ENCODE measurements at regions not wholly inside any gene's neighbourhood (a gene's known extent, or its start where the extent isn't known, plus 50 kb on each side); places are given as distances from the start of the nearest gene placed in this dataset.

DNA sequence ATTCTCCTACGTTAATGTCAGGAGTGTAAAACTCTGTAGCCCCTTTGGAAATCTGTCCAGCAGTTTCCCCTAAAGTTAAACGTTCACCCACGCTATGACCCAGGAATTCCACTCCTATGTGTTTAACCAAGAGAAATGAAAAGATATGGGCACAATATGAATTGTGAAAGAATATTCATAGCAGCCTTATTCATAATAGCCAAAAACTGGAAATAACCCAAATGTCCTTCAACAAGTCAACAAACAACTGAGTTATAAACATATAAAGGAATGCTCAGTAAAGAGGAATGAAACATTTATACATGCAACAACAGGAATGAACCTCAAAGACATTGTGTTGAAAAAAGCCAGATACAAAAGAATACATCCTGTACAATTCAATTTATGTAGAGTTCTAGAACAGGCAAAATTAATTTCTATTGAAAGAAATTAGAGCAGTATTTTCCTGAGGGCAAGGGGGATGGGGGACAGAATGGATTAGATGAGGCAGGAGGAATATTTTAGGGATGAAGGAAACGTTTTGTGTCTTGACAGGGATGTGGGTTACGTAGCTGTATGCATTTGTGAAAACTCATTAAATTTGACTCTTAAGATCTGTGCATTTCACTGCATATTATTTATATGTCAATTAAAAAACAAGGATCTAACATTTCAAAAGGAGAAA is 286.7 kb upstream of the CDH5 start:
- Mint-ChIP-seq H3K27ac (no peak overlapping the region), H3K4me3 (no peak overlapping the region), H3K36me3 (no peaks in the 10 kb centered on the region), H3K9me3 (no peaks in the 10 kb centered on the region), H3K4me1 (no peaks in the 10 kb centered on the region), H3K27me3 (peaks cover 17% of the 10 kb centered on the region)
- POLR2A ChIA-PET, result no interaction called here
- no peak for DNase-seq
- ATAC-seq (ENCODE audit: low read depth), result no peak

DNA sequence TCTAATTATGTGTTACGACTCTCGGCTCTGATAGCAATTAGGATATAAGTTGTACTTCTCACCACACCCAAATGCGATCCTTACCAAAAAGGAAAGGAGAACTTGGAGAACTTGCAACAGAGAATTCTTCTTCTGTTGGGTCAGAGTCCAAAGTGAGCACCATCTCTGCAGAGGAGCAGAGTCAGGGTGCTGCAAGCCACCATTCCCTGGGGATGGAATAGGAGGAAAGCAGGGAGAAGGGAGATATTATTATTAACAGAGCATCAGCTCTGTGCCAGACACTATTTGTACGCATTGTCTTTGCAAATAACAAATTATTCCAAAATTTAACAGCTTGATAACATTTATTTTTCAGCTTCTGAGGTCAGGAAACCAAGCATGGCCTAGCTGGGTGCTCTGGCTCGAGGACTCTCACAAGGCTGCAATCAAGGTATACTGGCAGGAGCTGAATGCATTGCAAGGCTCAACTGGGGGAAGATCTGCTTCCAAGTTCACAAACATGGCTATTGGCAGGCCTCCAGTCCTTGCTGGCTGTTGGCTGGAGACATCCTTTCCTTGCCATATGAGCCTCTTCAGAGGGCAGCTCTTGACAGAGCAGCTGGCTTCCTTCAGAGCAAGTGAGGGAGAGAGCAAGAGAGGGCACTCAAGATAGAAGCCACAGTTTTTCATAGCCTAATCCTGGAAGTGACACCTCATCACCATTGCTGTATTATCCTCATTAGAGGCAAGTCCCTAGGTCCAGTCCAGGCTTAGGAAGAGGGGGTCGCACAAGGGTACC is 296.2 kb upstream of the CDH5 start:
- Mint-ChIP-seq H3K9me3 (no peaks in the 10 kb centered on the region), H3K27me3 (peaks cover 9% of the 10 kb centered on the region), H3K4me3 (no peak overlapping the region), H3K36me3 (no peaks in the 10 kb centered on the region), H3K27ac (no peak overlapping the region), H3K4me1 (no peaks in the 10 kb centered on the region)
- ATAC-seq (ENCODE audit: low read depth), result no peak
- no peak for DNase-seq
- POLR2A ChIA-PET, result no interaction called here

DNA sequence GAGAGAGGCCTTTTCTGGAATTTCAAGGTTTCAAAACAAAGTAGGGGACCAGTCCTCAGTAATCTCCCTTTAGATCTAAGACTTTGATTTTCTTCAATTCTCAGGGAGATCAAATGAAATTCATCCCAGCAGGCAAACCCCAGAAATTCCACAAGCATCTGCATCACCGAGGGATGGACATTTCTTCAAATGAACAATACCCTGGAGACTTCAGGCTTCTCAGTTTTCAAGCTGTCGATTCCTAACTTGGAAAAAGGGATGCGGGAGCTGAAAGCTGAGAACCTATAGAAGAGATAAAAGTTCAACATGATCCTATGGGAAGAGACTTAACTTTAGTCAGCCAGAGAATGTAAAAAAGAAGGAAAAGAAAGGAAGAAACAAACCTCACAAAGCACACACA is 296.9 kb upstream of the CDH5 start:
- H3K4me3 Mint-ChIP-seq, result no peak overlapping the region
- DNase-seq (no peak), ATAC-seq (ENCODE audit: low read depth) (no peak)
- H3K9me3 Mint-ChIP-seq, result no peaks in the 10 kb centered on the region
- POLR2A ChIA-PET, result no interaction called here
- no peaks in the 10 kb centered on the region for H3K36me3 Mint-ChIP-seq
- no peak overlapping the region for H3K27ac Mint-ChIP-seq
- H3K27me3 Mint-ChIP-seq, result peaks cover 9% of the 10 kb centered on the region
- no peaks in the 10 kb centered on the region for H3K4me1 Mint-ChIP-seq

DNA sequence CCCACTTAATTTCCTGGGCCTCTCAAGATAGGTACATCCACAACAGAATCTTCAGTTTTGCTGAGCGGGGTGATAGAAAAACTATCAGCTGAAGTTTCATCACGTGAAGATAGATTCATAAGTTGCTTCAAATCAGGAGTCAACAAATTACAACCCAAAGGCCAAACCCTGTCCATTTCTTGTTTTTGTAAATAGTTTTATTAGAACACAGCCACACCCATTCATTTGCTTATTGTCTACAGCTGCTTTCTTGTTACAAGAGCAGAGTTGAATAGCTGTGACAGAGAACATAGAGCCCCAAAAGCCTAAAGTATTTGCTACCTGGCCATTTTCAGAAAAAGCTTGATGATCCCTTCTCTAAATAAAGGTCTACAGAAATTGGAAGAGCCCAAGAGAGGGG is 300.1 kb upstream of the CDH5 start:
- Mint-ChIP-seq H3K27ac (no peak overlapping the region), H3K27me3 (peaks cover 10% of the 10 kb centered on the region), H3K4me3 (no peak overlapping the region), H3K4me1 (no peaks in the 10 kb centered on the region), H3K9me3 (no peaks in the 10 kb centered on the region), H3K36me3 (no peaks in the 10 kb centered on the region)
- POLR2A ChIA-PET, result no interaction called here
- ATAC-seq (ENCODE audit: low read depth) (no peak), DNase-seq (no peak)

DNA sequence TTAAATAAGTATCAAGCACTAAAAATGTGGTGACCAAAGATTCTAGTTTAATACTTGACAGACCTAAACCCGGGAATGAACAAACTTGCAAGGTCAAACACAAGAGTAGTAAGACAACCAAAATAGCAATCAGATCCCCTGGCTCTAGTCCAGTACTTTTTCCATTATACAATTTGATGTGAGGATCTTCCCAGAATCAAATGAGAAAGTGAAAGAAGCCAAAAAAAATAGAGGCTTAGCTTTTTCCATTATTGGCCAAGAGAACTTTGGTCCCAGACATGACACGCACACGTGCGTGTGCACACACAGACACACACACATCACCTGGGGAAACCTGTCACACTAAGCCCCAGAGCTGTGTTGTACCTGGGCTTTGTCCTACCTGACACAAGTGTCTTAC is 300.6 kb upstream of the CDH5 start:
- DNase-seq (no peak), ATAC-seq (ENCODE audit: low read depth) (no peak)
- Mint-ChIP-seq H3K27me3 (peaks cover 10% of the 10 kb centered on the region), H3K36me3 (no peaks in the 10 kb centered on the region), H3K4me3 (no peak overlapping the region), H3K9me3 (no peaks in the 10 kb centered on the region), H3K4me1 (no peaks in the 10 kb centered on the region), H3K27ac (no peak overlapping the region)
- POLR2A ChIA-PET, result no interaction called here

DNA sequence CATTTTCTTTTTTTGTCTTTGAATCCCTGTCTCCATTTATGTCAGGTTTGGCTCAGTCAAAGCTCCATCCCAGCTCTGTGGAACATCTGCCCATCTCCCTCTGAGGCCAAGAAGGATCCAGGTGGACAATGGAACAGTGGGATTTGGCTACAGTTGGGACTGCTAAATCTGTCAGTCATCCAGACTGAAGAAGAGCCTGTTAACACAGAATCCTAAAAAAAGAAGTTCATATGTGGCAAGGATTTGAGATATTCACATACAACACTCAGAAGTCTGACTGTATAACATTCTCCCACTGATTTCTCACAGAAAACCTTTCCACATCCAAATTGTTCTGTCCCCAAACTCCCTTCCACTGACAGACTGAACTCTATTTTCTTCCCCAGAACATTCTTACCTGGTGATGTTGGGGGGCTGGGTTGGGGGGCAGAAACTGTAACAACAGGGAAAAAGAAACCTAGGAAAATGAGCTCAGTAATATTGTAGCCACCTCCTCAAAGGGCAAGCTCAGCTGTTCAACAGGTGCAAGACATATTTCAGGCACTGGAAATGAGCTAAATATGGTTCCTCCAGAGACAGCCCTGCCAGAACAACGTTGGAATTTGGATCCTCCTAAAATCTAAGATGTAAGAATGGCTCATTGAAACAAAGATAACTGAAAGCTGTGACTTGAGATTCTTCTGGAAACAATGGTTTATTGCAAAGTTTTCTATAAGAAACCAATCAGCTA is 301.5 kb upstream of the CDH5 start:
- H3K4me3 Mint-ChIP-seq, result no peak overlapping the region
- H3K4me1 Mint-ChIP-seq, result no peaks in the 10 kb centered on the region
- no peaks in the 10 kb centered on the region for H3K9me3 Mint-ChIP-seq
- no peak for DNase-seq
- H3K27me3 Mint-ChIP-seq, result peaks cover 8% of the 10 kb centered on the region
- H3K36me3 Mint-ChIP-seq, result no peaks in the 10 kb centered on the region
- POLR2A ChIA-PET, result no interaction called here
- no peak for ATAC-seq (ENCODE audit: low read depth)
- H3K27ac Mint-ChIP-seq, result no peak overlapping the region

DNA sequence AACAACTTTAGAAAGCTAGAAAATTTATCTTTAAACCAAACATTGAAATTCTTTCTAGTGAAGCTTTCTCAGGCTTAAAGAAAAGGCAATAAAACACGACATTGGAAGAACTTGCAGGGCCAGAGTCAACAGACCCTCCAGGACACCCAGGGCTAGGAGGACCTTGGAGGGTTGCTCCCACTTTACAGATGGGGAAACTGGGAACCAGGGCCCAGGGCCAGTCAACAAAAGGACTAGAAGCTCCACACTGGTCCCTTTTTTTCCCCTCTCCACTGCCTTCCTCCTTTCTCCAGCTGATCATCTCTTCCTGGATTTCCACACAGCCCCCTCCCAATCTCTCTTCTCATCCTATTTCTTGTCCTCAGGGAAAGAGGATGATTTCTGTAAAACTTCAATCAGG is 307.7 kb upstream of the CDH5 start:
- Mint-ChIP-seq H3K27me3 (peaks cover 2% of the 10 kb centered on the region), H3K4me1 (no peaks in the 10 kb centered on the region), H3K4me3 (no peak overlapping the region), H3K36me3 (no peaks in the 10 kb centered on the region), H3K9me3 (no peaks in the 10 kb centered on the region), H3K27ac (no peak overlapping the region)
- POLR2A ChIA-PET, result no interaction called here
- DNase-seq (no peak), ATAC-seq (ENCODE audit: low read depth) (no peak)

DNA sequence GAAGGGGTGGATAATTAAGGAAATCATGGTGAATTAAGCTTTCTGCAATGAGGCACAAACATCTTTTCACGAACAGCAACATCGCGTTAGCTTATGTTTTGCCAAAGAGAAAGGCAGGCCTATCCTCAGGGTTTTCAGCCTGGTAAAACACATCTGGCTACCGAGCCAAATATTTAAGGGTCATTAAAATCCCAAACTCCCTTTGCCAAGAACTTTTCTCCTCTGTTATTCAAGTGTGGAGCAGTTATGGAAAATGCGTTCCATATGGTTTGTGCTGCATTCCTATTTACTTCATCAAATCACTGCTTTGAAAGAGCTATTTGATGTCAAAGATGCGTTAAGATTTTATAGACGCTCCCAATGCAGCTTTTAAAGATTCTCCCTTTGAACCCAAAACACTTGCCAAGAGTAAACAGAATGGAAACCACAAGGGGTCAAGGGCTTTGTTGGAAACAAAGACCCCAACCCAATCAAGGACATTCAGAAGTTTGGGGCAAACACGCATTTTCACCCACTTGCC is 308.3 kb upstream of the CDH5 start:
- H3K4me1 Mint-ChIP-seq, result no peaks in the 10 kb centered on the region
- no peak for DNase-seq
- H3K27ac Mint-ChIP-seq, result no peak overlapping the region

DNA sequence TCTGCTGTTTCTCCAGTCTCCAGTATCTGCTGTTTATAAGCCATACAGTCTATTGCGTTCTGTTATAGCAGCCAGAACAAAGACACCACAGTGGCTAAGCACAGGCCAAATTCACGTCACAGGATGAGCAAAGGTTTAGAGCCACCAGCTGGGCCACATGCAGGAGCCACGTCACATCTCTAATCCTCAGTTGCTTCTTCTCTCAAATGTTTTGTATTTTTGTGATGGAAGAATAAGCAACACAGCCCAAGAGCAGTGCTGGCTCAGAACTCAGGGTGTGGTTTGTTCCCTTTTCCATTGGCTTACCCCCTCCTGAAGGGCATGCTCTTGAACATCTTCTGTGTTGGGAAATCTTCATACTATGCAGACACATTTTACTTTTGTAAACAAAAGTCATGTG is 309.4 kb upstream of the CDH5 start:
- Mint-ChIP-seq H3K4me1 (no peaks in the 10 kb centered on the region), H3K36me3 (no peaks in the 10 kb centered on the region), H3K9me3 (no peaks in the 10 kb centered on the region), H3K27ac (no peak overlapping the region), H3K4me3 (no peak overlapping the region), H3K27me3 (no peaks in the 10 kb centered on the region)
- ATAC-seq (ENCODE audit: low read depth) (no peak), DNase-seq (no peak)
- POLR2A ChIA-PET, result no interaction called here

More for the DNA sequence above, 308.3 kb upstream of the CDH5 start:
- no peak for ATAC-seq (ENCODE audit: low read depth)
- Mint-ChIP-seq H3K36me3 (no peaks in the 10 kb centered on the region), H3K9me3 (no peaks in the 10 kb centered on the region), H3K4me3 (no peak overlapping the region), H3K27me3 (peaks cover 2% of the 10 kb centered on the region)
- POLR2A ChIA-PET, result no interaction called here

DNA sequence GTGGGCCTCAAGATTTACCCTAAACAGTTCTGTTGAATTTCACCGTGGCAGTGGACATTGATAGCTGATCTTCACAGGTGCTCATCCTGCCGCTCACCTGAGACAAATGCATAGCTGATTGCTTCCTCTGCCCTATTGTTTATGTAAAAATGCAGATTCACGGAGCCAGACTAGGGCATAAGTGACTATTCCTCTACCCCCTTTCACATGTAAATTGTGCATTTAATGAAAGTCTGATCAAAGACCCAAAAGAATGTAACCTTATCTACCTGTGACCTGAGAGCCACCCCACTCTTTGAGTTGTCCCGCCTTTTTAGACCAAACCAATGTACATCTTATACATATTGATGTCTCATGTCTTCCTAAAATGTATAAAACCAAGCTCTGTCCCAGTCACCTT is 312.4 kb upstream of the CDH5 start:
- POLR2A ChIA-PET, result no interaction called here
- Mint-ChIP-seq H3K36me3 (no peaks in the 10 kb centered on the region), H3K4me1 (no peaks in the 10 kb centered on the region), H3K9me3 (no peaks in the 10 kb centered on the region), H3K27me3 (no peaks in the 10 kb centered on the region), H3K27ac (no peak overlapping the region), H3K4me3 (no peak overlapping the region)
- no peak for ATAC-seq (ENCODE audit: low read depth)
- no peak for DNase-seq

DNA sequence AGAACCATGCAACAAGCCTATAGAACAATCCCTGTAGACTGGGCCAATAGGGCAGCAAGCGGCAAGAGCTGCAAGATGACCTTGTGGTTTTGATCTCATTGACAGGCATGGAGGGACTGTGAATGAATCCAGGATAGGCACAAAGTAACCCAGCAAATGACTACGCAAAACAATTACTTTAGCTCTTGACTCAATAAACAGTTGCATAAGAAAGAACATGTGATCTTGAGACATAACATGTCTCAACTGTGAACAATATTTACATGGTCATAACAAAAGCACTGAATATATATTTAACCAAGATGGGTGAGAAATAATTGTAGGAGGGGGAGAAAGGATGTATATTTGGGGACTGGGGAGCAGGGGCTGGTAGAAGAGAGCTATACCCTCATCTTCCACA is 313.7 kb upstream of the CDH5 start:
- Mint-ChIP-seq H3K27me3 (no peaks in the 10 kb centered on the region), H3K36me3 (no peaks in the 10 kb centered on the region), H3K4me3 (no peak overlapping the region), H3K9me3 (no peaks in the 10 kb centered on the region), H3K4me1 (no peaks in the 10 kb centered on the region), H3K27ac (no peak overlapping the region)
- DNase-seq (no peak), ATAC-seq (ENCODE audit: low read depth) (no peak)
- POLR2A ChIA-PET, result no interaction called here

DNA sequence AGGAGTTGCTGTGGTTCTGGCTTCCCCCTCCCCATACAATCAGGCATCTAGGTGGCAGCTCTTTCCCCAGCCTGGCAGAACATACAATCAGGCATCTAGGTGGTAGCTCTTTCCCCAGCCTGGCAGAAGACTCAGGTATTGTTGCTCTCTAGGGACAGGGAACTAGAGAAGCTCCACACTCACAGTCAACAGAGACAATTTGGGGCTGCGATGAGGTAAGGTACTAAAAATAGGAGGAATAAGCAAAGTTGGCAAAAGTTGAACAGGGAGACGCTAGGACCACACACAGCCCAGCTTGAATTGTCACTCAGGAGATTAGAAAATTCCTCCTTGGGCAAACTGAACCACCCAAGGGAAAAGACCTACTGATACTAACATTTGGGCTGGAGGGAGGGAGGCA is 315.5 kb upstream of the CDH5 start:
- H3K4me3 Mint-ChIP-seq, result no peak overlapping the region
- no peaks in the 10 kb centered on the region for H3K9me3 Mint-ChIP-seq
- POLR2A ChIA-PET, result no interaction called here
- H3K4me1 Mint-ChIP-seq, result no peaks in the 10 kb centered on the region
- H3K27ac Mint-ChIP-seq, result no peak overlapping the region
- DNase-seq (no peak), ATAC-seq (ENCODE audit: low read depth) (no peak)
- no peaks in the 10 kb centered on the region for H3K27me3 Mint-ChIP-seq
- H3K36me3 Mint-ChIP-seq, result no peaks in the 10 kb centered on the region

DNA sequence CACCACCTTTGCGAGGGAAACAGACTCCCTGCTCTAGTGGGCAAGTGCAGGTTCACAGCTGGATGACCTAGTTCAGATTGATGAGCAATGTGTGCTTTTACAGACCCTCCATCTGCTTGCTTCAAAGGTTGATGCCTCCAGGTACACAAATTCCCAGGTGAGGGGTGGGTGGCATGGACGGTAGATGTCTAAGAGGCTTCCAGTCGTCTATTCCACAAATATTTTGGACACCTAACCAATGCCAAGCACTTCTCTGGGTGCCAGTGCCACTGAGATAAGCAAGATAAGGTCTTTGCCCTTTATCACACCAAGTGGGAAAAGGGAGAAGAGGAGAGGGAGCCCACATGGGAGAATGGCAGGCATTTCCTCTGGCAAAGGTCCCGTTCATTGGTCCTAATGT is 316.6 kb upstream of the CDH5 start:
- no peak for DNase-seq
- no peak for ATAC-seq (ENCODE audit: low read depth)
- H3K4me1 Mint-ChIP-seq, result no peaks in the 10 kb centered on the region
- no peaks in the 10 kb centered on the region for H3K27me3 Mint-ChIP-seq
- no peak overlapping the region for H3K4me3 Mint-ChIP-seq
- POLR2A ChIA-PET, result no interaction called here
- no peaks in the 10 kb centered on the region for H3K9me3 Mint-ChIP-seq
- H3K27ac Mint-ChIP-seq, result no peak overlapping the region
- no peaks in the 10 kb centered on the region for H3K36me3 Mint-ChIP-seq

DNA sequence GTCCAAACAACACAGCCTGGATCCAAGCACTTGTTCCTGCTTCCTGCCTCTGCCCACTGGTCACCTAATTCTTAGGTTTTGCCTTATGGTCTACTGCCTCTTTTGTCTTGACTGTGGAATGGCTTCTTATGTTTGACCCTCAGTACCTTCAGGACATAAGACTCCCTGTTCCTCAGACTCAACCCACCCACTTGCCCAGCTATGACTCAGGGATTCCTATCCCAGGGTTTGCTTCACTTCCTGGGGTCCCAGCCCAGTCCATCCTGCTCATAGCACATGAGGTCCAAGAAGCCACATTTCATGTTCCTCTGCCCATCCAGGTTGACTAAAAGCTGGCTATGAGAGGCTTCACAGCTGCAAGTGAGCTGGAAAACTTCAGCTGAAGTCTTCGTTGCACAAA is 320.9 kb upstream of the CDH5 start:
- Mint-ChIP-seq H3K27me3 (no peaks in the 10 kb centered on the region), H3K36me3 (no peaks in the 10 kb centered on the region), H3K9me3 (no peaks in the 10 kb centered on the region), H3K4me1 (no peaks in the 10 kb centered on the region), H3K27ac (no peak overlapping the region), H3K4me3 (no peak overlapping the region)
- POLR2A ChIA-PET, result no interaction called here
- no peak for ATAC-seq (ENCODE audit: low read depth)
- DNase-seq, result no peak

Measured in activated naive CD8-positive, alpha-beta T cell treated with anti-CD3 and anti-CD28 coated beads, Interleukin-2, amount 10 ng/mL, durations not matched to agents 7 days and 5 days (primary cell).